ENCODE measurements at regions not wholly inside any gene's neighbourhood (a gene's known extent, or its start where the extent isn't known, plus 50 kb on each side); places are given as distances from the start of the nearest gene placed in this dataset.

DNA sequence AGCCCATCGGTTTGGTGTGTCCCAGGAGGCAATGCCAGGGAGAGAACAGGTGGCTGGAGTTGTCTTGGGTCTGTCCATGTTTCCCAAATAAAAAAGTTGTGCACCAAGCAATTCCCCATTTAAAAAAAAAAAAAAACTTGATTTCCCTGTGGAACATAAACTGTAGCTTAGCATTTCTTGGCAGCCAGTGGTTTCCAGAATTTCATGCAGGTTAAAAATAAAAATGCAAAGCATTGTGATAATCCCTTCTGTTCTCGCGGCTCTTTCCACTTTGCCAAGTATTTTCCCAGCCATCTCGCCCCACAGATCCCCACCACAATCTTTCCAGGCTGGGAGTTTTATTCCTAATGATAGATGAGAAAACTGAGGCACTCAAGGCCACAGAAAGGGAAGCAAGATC, 51.4 kb upstream of the MSX1 start:
- H3K4me1 ChIP-seq (ENCODE audit: control insufficient read depth, insufficient read depth, low read length): peaks cover 14% of the 10 kb centered on the region
- H3K27ac ChIP-seq (ENCODE audit: low read length): no peak overlapping the region
- H3K9me3 ChIP-seq (ENCODE audit: control insufficient read depth, low read depth, low read length): no peaks in the 10 kb centered on the region
- H3K36me3 ChIP-seq (ENCODE audit: control insufficient read depth, insufficient read depth, low read length): no peaks in the 10 kb centered on the region
- no CpG with 5 or more reads among the region's 4 CpGs for WGBS (ENCODE audit: insufficient coverage, low lambda C conversion rate)
- no peaks in the 10 kb centered on the region for H3K27me3 ChIP-seq (ENCODE audit: control insufficient read depth, insufficient read depth, low read length)
- no peak overlapping the region for H3K4me3 ChIP-seq (ENCODE audit: low read length)
- DNase-seq: no peak

DNA sequence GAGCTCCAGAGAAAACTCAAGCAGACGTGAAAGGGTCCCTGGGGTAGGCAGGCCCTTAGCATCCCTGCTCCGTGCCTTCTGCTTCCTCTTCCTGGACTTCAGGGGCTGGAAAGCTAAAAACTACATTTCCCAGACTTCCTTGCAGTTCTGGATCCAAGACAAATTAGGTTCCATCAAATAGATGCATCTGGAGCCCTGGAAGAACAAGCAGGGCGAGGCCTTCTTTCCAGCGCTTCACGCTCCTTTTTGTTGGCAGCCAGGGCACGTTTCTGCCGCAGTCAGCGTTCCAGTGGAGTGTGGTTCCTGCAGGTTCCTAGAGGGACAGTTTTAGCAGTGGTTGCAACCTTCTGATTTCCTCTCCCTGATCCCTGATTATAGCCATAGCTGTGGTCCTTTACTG, 53.6 kb upstream of the MSX1 start:
- Histone ChIP-seq H3K9me3 (ENCODE audit: control insufficient read depth, low read depth, low read length) (no peaks in the 10 kb centered on the region), H3K27ac (ENCODE audit: low read length) (no peak overlapping the region), H3K27me3 (ENCODE audit: control insufficient read depth, insufficient read depth, low read length) (no peaks in the 10 kb centered on the region), H3K4me1 (ENCODE audit: control insufficient read depth, insufficient read depth, low read length) (peaks cover 2% of the 10 kb centered on the region), H3K36me3 (ENCODE audit: control insufficient read depth, insufficient read depth, low read length) (no peaks in the 10 kb centered on the region), H3K4me3 (ENCODE audit: low read length) (no peak overlapping the region)
- DNase-seq: no peak
- no CpG with 5 or more reads among the region's 8 CpGs for WGBS (ENCODE audit: insufficient coverage, low lambda C conversion rate)

DNA sequence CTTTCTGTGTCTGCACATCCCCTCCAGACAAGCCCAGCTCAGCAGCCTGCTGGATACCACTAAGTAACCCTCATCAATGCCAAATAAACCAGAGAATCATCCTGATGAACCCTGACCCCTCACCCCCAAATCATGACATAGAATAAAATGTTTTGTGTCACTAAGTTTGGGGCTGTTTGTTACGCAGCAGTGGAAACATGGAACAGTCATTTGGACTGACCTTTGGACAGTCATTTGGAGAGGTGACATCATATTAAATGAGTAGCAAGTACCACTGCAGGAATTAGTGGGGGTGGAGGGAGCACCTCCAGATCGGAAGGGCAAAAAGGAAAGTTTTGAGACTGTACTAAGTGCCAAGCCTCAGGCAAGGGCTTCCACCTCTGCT, 55.6 kb upstream of the MSX1 start:
- DNase-seq: no peak
- WGBS (ENCODE audit: insufficient coverage, low lambda C conversion rate): 88% methylated on average over 1 of the region's 2 CpGs
- Histone ChIP-seq H3K27me3 (ENCODE audit: control insufficient read depth, insufficient read depth, low read length) (no peaks in the 10 kb centered on the region), H3K27ac (ENCODE audit: low read length) (no peak overlapping the region), H3K4me1 (ENCODE audit: control insufficient read depth, insufficient read depth, low read length) (peaks cover 2% of the 10 kb centered on the region), H3K4me3 (ENCODE audit: low read length) (no peak overlapping the region), H3K9me3 (ENCODE audit: control insufficient read depth, low read depth, low read length) (no peaks in the 10 kb centered on the region), H3K36me3 (ENCODE audit: control insufficient read depth, insufficient read depth, low read length) (no peaks in the 10 kb centered on the region)

DNA sequence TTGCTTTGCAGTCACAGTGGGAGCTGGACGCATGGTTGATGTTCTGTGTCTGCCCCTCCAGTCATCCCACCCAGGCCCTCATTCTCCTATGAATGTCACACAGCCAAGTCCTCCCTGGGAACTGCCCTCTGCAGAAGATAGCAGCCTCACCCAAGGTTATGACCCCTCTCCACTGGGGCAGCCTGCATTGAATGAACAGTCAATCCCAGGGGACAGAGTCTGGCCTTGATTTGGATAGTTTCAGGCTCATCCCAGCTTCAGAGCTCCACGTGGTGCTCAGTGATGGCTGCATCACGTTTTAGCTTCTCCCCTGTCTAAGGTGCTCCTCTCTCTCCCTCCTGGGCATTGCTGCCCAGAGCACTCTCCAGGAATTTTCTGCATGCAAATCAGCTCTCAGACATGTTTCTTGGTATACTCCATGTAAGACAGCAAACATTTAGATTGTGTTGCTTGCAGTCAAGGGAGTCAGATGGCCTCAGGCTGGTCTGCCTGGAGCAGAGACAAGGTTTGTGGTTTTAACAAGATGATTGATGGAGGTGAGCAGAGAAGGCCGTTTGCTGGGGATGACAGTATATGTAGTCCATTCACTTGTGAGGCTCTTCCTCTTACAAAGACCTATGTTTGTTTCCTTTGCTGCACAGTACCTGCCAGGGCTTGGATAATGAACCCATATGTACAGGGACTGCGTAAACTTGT, 56.1 kb upstream of the MSX1 start:
- H3K4me3 ChIP-seq (ENCODE audit: low read length): no peak overlapping the region
- H3K4me1 ChIP-seq (ENCODE audit: control insufficient read depth, insufficient read depth, low read length): peaks cover 2% of the 10 kb centered on the region
- H3K27ac ChIP-seq (ENCODE audit: low read length): no peak overlapping the region
- no CpG with 5 or more reads among the region's 5 CpGs for WGBS (ENCODE audit: insufficient coverage, low lambda C conversion rate)
- no peak for DNase-seq
- no peaks in the 10 kb centered on the region for H3K36me3 ChIP-seq (ENCODE audit: control insufficient read depth, insufficient read depth, low read length)
- H3K27me3 ChIP-seq (ENCODE audit: control insufficient read depth, insufficient read depth, low read length): no peaks in the 10 kb centered on the region
- no peaks in the 10 kb centered on the region for H3K9me3 ChIP-seq (ENCODE audit: control insufficient read depth, low read depth, low read length)

DNA sequence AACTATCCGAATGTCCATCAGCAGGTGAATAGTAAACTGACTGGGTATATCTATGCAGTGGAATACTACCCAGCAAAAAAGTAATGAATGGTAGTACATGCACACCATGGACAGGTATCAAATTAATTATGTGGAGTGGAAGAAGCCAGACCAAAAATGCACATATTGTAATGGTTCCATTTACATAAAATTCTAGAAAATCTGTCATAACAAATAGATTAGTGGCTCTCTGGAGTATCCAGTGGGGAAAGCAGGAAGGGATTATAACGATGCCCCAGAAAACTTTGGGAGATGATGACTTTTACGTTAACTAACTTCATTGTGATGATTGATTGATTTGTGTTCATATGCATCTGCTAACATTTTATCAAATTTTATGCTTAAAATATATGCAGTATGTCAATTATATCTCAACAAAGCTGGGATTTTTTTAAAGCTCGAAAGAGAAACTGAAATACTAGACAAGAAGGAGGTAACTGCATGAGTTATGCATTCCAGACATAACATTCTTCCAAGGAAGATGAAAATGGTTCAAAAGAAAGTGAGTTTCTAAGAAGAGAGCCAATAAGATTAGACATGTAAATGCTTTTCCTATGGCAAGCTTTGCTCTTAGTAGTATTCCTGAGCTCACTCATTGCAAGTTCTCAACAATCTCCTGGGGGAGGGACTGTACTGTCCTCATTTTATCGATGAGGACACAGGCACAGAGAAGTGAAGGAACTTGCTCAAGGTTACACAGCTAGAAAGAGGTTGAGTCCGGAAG, 58.6 kb upstream of the MSX1 start:
- WGBS (ENCODE audit: insufficient coverage, low lambda C conversion rate): 92% methylated on average over 2 of the region's 6 CpGs
- Histone ChIP-seq H3K4me1 (ENCODE audit: control insufficient read depth, insufficient read depth, low read length) (peaks cover 2% of the 10 kb centered on the region), H3K27ac (ENCODE audit: low read length) (no peak overlapping the region), H3K9me3 (ENCODE audit: control insufficient read depth, low read depth, low read length) (no peaks in the 10 kb centered on the region), H3K27me3 (ENCODE audit: control insufficient read depth, insufficient read depth, low read length) (no peaks in the 10 kb centered on the region), H3K36me3 (ENCODE audit: control insufficient read depth, insufficient read depth, low read length) (no peaks in the 10 kb centered on the region), H3K4me3 (ENCODE audit: low read length) (no peak overlapping the region)
- no peak for DNase-seq

DNA sequence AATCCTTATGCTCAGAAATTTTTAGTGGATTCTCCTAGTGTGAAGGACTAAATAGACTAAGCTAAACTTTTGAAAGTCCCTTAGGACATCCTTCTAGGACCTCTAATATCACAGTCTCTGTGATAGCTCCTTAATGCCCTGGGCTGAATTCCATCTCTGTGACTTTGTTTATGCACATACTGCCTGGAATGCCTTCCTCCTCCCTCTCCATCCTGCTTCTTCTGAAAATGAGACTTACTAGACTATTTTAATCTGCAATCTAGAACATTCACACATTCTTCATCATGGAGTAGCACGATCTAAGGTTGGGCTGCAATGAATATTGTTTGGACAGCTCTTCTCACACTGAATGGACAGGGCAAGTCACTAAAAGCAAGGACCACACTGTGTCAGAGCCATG, 65.0 kb upstream of the MSX1 start:
- no peak for DNase-seq
- Histone ChIP-seq H3K4me3 (ENCODE audit: low read length) (no peak overlapping the region), H3K4me1 (ENCODE audit: control insufficient read depth, insufficient read depth, low read length) (no peaks in the 10 kb centered on the region), H3K36me3 (ENCODE audit: control insufficient read depth, insufficient read depth, low read length) (no peaks in the 10 kb centered on the region), H3K27ac (ENCODE audit: low read length) (no peak overlapping the region), H3K9me3 (ENCODE audit: control insufficient read depth, low read depth, low read length) (peaks cover 5% of the 10 kb centered on the region), H3K27me3 (ENCODE audit: control insufficient read depth, insufficient read depth, low read length) (no peaks in the 10 kb centered on the region)
- WGBS (ENCODE audit: insufficient coverage, low lambda C conversion rate): no CpG with 5 or more reads among the region's 1 CpG

DNA sequence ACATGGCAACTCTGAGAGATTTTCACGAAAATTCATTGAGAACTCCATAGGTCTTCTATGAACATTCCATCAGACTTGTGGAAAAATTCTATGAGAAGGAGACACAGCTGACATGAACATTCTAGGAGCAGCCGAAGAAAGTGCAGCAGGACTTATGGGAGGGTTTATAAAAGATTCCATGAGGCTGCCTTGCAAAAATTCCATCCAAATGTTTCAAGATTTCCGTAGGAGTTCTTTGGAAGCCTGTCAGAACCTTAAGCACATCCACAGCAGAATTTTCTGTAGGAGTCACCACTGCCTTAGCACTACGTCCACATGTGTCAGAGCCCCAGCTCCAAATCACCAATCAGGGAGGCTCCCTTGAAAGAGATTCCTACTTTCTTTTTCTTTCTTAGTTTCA, 67.0 kb upstream of the MSX1 start:
- no peak overlapping the region for H3K27ac ChIP-seq (ENCODE audit: low read length)
- H3K9me3 ChIP-seq (ENCODE audit: control insufficient read depth, low read depth, low read length): peaks cover 5% of the 10 kb centered on the region
- no peaks in the 10 kb centered on the region for H3K27me3 ChIP-seq (ENCODE audit: control insufficient read depth, insufficient read depth, low read length)
- WGBS (ENCODE audit: insufficient coverage, low lambda C conversion rate): no CpG with 5 or more reads among the region's 4 CpGs
- H3K4me1 ChIP-seq (ENCODE audit: control insufficient read depth, insufficient read depth, low read length): no peaks in the 10 kb centered on the region
- H3K4me3 ChIP-seq (ENCODE audit: low read length): no peak overlapping the region
- no peaks in the 10 kb centered on the region for H3K36me3 ChIP-seq (ENCODE audit: control insufficient read depth, insufficient read depth, low read length)
- DNase-seq: no peak

DNA sequence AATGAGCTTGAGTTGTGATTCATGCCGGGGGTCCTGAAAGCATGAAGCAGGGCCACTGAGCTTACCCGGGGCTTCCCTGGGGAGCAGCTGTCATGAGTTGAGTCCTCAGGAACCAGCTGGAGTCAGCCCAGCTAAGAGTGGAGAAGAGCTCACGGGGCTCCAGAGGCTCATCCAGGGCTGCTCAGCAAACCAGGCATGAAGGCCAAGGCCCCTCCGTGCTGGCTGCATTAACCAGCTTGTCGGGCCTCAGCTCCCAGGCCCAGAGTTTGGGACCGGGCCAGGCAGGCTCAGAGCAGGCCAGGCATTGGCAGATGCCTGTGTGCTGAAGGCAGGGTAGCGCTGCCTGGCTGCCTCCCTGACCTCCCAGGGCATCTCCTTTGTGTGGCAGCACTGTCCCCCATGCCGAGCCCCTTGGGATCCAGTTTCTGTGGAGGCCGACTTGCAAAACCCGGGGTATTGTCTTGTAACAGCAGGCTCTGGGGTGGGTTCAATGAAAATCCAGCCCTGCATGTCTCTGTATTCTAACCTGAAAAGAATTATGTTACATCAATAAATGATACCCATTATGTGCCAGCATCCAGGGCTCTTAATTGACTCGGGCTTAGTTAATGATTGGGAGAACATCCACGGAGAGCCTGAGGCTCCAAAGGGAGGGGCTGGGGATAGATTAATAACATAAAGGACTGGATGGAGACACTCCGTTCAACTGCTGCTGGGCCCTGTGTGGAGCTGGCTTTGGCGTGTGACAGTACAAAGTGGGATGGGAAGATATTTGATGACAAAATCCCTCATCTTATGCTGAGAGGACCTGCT, 68.0 kb upstream of the MSX1 start:
- H3K4me1 ChIP-seq (ENCODE audit: control insufficient read depth, insufficient read depth, low read length): no peaks in the 10 kb centered on the region
- peaks cover 5% of the 10 kb centered on the region for H3K9me3 ChIP-seq (ENCODE audit: control insufficient read depth, low read depth, low read length)
- no peak overlapping the region for H3K27ac ChIP-seq (ENCODE audit: low read length)
- H3K4me3 ChIP-seq (ENCODE audit: low read length): no peak overlapping the region
- H3K36me3 ChIP-seq (ENCODE audit: control insufficient read depth, insufficient read depth, low read length): no peaks in the 10 kb centered on the region
- DNase-seq: peak in 1 of 2 donors; percentile 11
- no peaks in the 10 kb centered on the region for H3K27me3 ChIP-seq (ENCODE audit: control insufficient read depth, insufficient read depth, low read length)
- 20% methylated on average over 1 of the region's 14 CpGs for WGBS (ENCODE audit: insufficient coverage, low lambda C conversion rate)

DNA sequence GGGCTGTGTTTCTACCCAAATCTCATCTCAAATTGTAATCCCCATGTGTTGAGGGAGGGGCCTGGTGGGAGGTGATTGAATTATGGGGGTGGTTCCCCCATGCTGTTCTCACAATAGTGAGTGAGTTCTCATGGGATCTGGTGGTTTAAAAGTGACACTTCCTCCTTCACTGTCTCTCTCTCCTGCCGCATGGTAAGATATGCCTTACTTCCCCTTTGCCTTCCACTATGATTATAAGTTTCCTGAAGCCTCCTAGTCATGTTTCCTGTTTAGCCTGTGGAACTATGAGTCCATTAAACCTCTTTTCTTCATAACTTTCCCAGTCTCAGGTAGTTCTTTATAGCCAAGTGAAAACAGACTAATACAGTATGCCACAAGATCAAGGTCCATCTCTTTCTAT, 70.0 kb upstream of the MSX1 start:
- Histone ChIP-seq H3K4me3 (ENCODE audit: low read length) (no peak overlapping the region), H3K9me3 (ENCODE audit: control insufficient read depth, low read depth, low read length) (peaks cover 5% of the 10 kb centered on the region), H3K36me3 (ENCODE audit: control insufficient read depth, insufficient read depth, low read length) (no peaks in the 10 kb centered on the region), H3K4me1 (ENCODE audit: control insufficient read depth, insufficient read depth, low read length) (no peaks in the 10 kb centered on the region), H3K27me3 (ENCODE audit: control insufficient read depth, insufficient read depth, low read length) (no peaks in the 10 kb centered on the region), H3K27ac (ENCODE audit: low read length) (no peak overlapping the region)
- no peak for DNase-seq
- no CpG with 5 or more reads among the region's 1 CpG for WGBS (ENCODE audit: insufficient coverage, low lambda C conversion rate)

DNA sequence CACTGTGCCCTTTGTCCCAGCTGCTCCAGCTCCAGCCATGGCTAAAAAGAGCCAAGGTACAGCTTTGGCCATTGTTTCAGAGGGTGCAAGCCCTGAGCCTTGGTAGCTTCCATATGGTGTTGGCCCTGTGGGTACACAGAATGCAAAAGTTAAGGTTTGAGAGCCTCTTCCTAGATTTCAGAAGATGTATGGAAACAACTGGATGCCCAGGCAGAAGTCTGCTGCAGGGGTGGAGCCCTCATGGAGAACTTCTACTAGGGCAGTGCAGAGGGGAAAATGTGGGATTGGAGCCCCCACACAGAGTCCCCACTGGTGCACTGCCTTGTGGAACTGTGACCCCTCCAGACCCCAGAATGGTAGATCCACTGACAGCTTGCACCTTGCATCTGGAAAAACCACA, 70.9 kb upstream of the MSX1 start:
- Histone ChIP-seq H3K4me1 (ENCODE audit: control insufficient read depth, insufficient read depth, low read length) (no peaks in the 10 kb centered on the region), H3K27ac (ENCODE audit: low read length) (no peak overlapping the region), H3K36me3 (ENCODE audit: control insufficient read depth, insufficient read depth, low read length) (no peaks in the 10 kb centered on the region), H3K9me3 (ENCODE audit: control insufficient read depth, low read depth, low read length) (peaks cover 5% of the 10 kb centered on the region), H3K4me3 (ENCODE audit: low read length) (no peak overlapping the region), H3K27me3 (ENCODE audit: control insufficient read depth, insufficient read depth, low read length) (no peaks in the 10 kb centered on the region)
- no peak for DNase-seq

Data from large intestine (tissue), 3 donors.